ENCODE measurements at regions not wholly inside any gene's neighbourhood (a gene's known extent, or its start where the extent isn't known, plus 50 kb on each side); places are given as distances from the start of the nearest gene placed in this dataset.
A peak's percentile ranks its signal among the peaks of the same experiment; 100 is the strongest.

DNA sequence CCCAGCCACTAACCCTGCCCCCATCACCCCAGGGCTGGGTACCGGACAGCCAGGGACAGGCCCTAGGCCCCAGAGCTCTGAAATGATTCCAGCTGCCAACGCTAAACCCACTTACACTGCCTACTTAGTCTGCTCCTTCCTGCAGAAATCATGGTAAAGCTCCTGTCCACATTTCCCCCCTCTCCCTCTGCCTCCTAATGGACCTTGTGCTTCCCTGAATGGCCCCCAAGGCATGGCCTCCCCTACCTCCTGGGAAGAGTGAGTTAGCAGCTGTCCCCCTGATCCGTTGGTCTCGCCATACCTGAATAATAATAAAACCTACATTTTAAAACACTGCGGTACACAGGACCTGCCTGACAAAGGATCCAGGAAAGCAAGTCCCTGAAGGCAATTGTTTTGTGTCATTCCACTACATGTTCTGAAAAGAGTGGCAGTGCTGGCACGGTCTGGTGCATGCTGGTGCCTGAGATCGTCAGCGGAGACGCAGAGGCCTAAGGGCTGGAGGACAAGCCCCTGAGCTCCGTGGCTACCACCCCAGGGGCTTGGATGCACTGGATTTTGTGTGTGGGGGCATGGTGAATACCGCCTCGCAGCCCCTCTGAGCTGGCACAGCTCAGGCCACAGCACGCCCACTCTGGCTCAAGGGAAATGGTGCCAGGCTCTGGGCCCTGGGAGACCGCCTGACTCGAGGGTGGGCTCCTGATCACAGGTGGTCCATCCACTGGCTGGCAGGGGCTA lies 186.3 kb downstream of the CTTN start:
- Histone ChIP-seq H3K27me3 (ENCODE audit: insufficient read depth) (no peaks in the 10 kb centered on the region), H3K9me3 (no peaks in the 10 kb centered on the region), H3K4me2 (no peak overlapping the region), H3F3A (replicated peaks; ENCODE audit: insufficient read depth) (no peaks in the 10 kb centered on the region), H3K79me2 (ENCODE audit: insufficient read depth) (no peaks in the 10 kb centered on the region), H3K9me2 (no peaks in the 10 kb centered on the region), H3K4me3 (ENCODE audit: low read depth in 2 of 2, low read length in 1 of 2) (no peak overlapping the region), H3K4me1 (ENCODE audit: control insufficient read depth in 1 of 2, insufficient read depth in 2 of 2, low read depth in 1 of 2, low read length in 1 of 2) (peaks cover 0 to 40% of the 10 kb centered on the region in 2 experiments; a peak in 1 of 4 replicates), H3K36me3 (replicated peaks in 1 of 2; ENCODE audit: control insufficient read depth in 1 of 2, insufficient read depth in 2 of 2, low read length in 1 of 2) (no peaks in the 10 kb centered on the region), H3K9ac (no peak overlapping the region), H4K20me1 (ENCODE audit: insufficient read depth) (no peaks in the 10 kb centered on the region), H3K27ac (ENCODE audit: low read depth in 2 of 2, low read length in 1 of 2) (no peak overlapping the region), H2AFZ (ENCODE audit: low read depth) (no peak overlapping the region)
- TF ChIP-seq, protein P1, sequence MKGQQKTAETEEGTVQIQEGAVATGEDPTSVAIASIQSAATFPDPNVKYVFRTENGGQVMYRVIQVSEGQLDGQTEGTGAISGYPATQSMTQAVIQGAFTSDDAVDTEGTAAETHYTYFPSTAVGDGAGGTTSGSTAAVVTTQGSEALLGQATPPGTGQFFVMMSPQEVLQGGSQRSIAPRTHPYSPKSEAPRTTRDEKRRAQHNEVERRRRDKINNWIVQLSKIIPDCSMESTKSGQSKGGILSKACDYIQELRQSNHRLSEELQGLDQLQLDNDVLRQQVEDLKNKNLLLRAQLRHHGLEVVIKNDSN (IDR thresholded peaks at IDR 0.05; ENCODE audit: borderline replicate concordance, low read depth): no peak
- TF ChIP-seq ZBTB33 (IDR thresholded peaks at IDR 0.05; ENCODE audit: borderline replicate concordance, low read depth): no peak
- TF ChIP-seq JUND (IDR thresholded peaks at IDR 0.05): no peak
- TF ChIP-seq EZH2phosphoT487 (IDR thresholded peaks at IDR 0.05; ENCODE audit: borderline replicate concordance, low read depth): no peak
- TF ChIP-seq NFIC (IDR thresholded peaks at IDR 0.05; ENCODE audit: borderline replicate concordance): no peak
- TF ChIP-seq, protein P2, sequence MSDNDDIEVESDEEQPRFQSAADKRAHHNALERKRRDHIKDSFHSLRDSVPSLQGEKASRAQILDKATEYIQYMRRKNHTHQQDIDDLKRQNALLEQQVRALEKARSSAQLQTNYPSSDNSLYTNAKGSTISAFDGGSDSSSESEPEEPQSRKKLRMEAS (IDR thresholded peaks at IDR 0.05; ENCODE audit: low read depth): no peak
- TF ChIP-seq FOXJ3 (CRISPR knock-in tag; IDR thresholded peaks at IDR 0.05): no peak
- TF ChIP-seq MXI1 (IDR thresholded peaks at IDR 0.05; ENCODE audit: low read depth, low read length): no peak
- TF ChIP-seq, protein P3, sequence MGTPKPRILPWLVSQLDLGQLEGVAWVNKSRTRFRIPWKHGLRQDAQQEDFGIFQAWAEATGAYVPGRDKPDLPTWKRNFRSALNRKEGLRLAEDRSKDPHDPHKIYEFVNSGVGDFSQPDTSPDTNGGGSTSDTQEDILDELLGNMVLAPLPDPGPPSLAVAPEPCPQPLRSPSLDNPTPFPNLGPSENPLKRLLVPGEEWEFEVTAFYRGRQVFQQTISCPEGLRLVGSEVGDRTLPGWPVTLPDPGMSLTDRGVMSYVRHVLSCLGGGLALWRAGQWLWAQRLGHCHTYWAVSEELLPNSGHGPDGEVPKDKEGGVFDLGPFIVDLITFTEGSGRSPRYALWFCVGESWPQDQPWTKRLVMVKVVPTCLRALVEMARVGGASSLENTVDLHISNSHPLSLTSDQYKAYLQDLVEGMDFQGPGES (IDR thresholded peaks at IDR 0.05; ENCODE audit: low read depth, low read length): no peak
- TF ChIP-seq GATA2 (CRISPR knock-in tag; IDR thresholded peaks at IDR 0.05): no peak
- no peak for TF ChIP-seq PBX3 (IDR thresholded peaks at IDR 0.05)
- TF ChIP-seq, protein P4, sequence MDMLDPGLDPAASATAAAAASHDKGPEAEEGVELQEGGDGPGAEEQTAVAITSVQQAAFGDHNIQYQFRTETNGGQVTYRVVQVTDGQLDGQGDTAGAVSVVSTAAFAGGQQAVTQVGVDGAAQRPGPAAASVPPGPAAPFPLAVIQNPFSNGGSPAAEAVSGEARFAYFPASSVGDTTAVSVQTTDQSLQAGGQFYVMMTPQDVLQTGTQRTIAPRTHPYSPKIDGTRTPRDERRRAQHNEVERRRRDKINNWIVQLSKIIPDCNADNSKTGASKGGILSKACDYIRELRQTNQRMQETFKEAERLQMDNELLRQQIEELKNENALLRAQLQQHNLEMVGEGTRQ (IDR thresholded peaks at IDR 0.05; ENCODE audit: borderline replicate concordance, low read depth, low read length): no peak
- no peak for TF ChIP-seq SIN3A (IDR thresholded peaks at IDR 0.05; ENCODE audit: borderline replicate concordance, low read depth, low read length)
- no peak for TF ChIP-seq YY1 (IDR thresholded peaks at IDR 0.05; ENCODE audit: low read depth)
- TF ChIP-seq RCOR1 (IDR thresholded peaks at IDR 0.05; ENCODE audit: low read length): no peak
- TF ChIP-seq ELF1 (IDR thresholded peaks at IDR 0.05): no peak
- TF ChIP-seq NRF1 (IDR thresholded peaks at IDR 0.05; ENCODE audit: low read depth, low read length): no peak
- TF ChIP-seq RXRA (IDR thresholded peaks at IDR 0.05; ENCODE audit: borderline replicate concordance, low read depth): no peak
- no peak for TF ChIP-seq MEF2A (IDR thresholded peaks at IDR 0.05; ENCODE audit: borderline replicate concordance, low read depth)
- TF ChIP-seq SMC3 (IDR thresholded peaks at IDR 0.05; ENCODE audit: low read depth, low read length): no peak
- CTCF ChIA-PET: interaction anchor here (0.9 to 1.4 kb wide), 2 partner anchors 9 to 23 kb away, joined by 3 to 5 read pairs; no protein-coding TSS in a partner anchor
- DNase-seq: peak; percentile 62
- 62% methylated on average over 10 of the region's 15 CpGs for WGBS (ENCODE audit: low lambda C conversion rate)
- POLR2A ChIA-PET: no interaction called here

Data from SK-N-SH (cell line).